ENCODE measurements at regions not wholly inside any gene's neighbourhood (a gene's known extent, or its start where the extent isn't known, plus 50 kb on each side); places are given as distances from the start of the nearest gene placed in this dataset.
A peak's percentile ranks its signal among the peaks of the same experiment; 100 is the strongest.

- no peak for DNase-seq (ENCODE audit: low read depth in 1 of 2, low spot score in 1 of 2)
Measured at GRCh38 chr1:104761961-104762570, 1012.4 kb downstream of the AMY1C start.

GRCh38 chr1:104765085-104765484 lies 1015.4 kb downstream of the AMY1C start:
- H3K4me3 ChIP-seq (replicated peaks; ENCODE audit: insufficient read depth, low read length) = no peak overlapping the region
- H3K27ac ChIP-seq (replicated peaks) = no peak overlapping the region
- peak in 1 of 2 experiments; percentile 35 for DNase-seq (ENCODE audit: low read depth in 1 of 2, low spot score in 1 of 2)
- H3K27me3 ChIP-seq (ENCODE audit: insufficient read depth, poor library complexity, severe bottlenecking) = no peaks in the 10 kb centered on the region
- TF ChIP-seq GABPA (IDR thresholded peaks at IDR 0.05; ENCODE audit: low read depth) (no peak), POLR2AphosphoS5 (IDR thresholded peaks at IDR 0.05; ENCODE audit: low read depth) (no peak), CTCF (IDR thresholded peaks at IDR 0.05; ENCODE audit: insufficient read depth, low read length) (no peak)

More at GRCh38 chr1:104761961-104762570, 1012.4 kb downstream of the AMY1C start:
- H3K27me3 ChIP-seq (ENCODE audit: insufficient read depth, poor library complexity, severe bottlenecking) = no peaks in the 10 kb centered on the region
- TF ChIP-seq SPI1 (IDR thresholded peaks at IDR 0.05; ENCODE audit: borderline replicate concordance, low read depth) (no peak), GABPA (IDR thresholded peaks at IDR 0.05; ENCODE audit: low read depth) (no peak), POLR2AphosphoS5 (IDR thresholded peaks at IDR 0.05; ENCODE audit: low read depth) (no peak), REST (IDR thresholded peaks at IDR 0.05; ENCODE audit: insufficient replicate concordance, low read depth) (no peak)
- H3K27ac ChIP-seq (replicated peaks) = no peak overlapping the region
- no peak overlapping the region for H3K4me3 ChIP-seq (replicated peaks; ENCODE audit: insufficient read depth, low read length)

GRCh38 chr1:104768466-104768865 lies 1018.8 kb downstream of the AMY1C start:
- no peak for TF ChIP-seq GABPA (IDR thresholded peaks at IDR 0.05; ENCODE audit: low read depth)
- TF ChIP-seq REST (IDR thresholded peaks at IDR 0.05; ENCODE audit: insufficient replicate concordance, low read depth) = no peak
- no peak for TF ChIP-seq SPI1 (IDR thresholded peaks at IDR 0.05; ENCODE audit: borderline replicate concordance, low read depth)
- H3K4me3 ChIP-seq (replicated peaks; ENCODE audit: insufficient read depth, low read length) = no peak overlapping the region
- no peak overlapping the region for H3K27ac ChIP-seq (replicated peaks)
- DNase-seq (ENCODE audit: low read depth in 1 of 2, low spot score in 1 of 2) = no peak
- no peaks in the 10 kb centered on the region for H3K27me3 ChIP-seq (ENCODE audit: insufficient read depth, poor library complexity, severe bottlenecking)

GRCh38 chr1:104780470-104781078 lies 1030.9 kb downstream of the AMY1C start:
- DNase-seq (ENCODE audit: low read depth in 1 of 2, low spot score in 1 of 2) = peak in 1 of 2 experiments; percentile 11
- no peak overlapping the region for H3K27ac ChIP-seq (replicated peaks)
- no peak overlapping the region for H3K4me3 ChIP-seq (replicated peaks; ENCODE audit: insufficient read depth, low read length)
- H3K27me3 ChIP-seq (ENCODE audit: insufficient read depth, poor library complexity, severe bottlenecking) = no peaks in the 10 kb centered on the region
- no peak for TF ChIP-seq POLR2AphosphoS5 (IDR thresholded peaks at IDR 0.05; ENCODE audit: low read depth)
- peak; percentile 51 for TF ChIP-seq CTCF (IDR thresholded peaks at IDR 0.05; ENCODE audit: insufficient read depth, low read length)
- no peak for TF ChIP-seq GABPA (IDR thresholded peaks at IDR 0.05; ENCODE audit: low read depth)
- TF ChIP-seq SPI1 (IDR thresholded peaks at IDR 0.05; ENCODE audit: borderline replicate concordance, low read depth) = no peak
- no peak for TF ChIP-seq REST (IDR thresholded peaks at IDR 0.05; ENCODE audit: insufficient replicate concordance, low read depth)
